Activated CD8-positive, alpha-beta memory T cell treated with anti-CD3 and anti-CD28 coated beads for 24 hours (primary cell): ENCODE measurements at regions not wholly inside any gene's neighbourhood (a gene's known extent, or its start where the extent isn't known, plus 50 kb on each side); places are given as distances from the start of the nearest gene placed in this dataset.

ENCODE experiments used
- DNase-seq: peaks from one replicate; pipeline ENCODE4 v3.0.0-alpha.2; 2020

- no peak for DNase-seq
These were observed 816.0 kb downstream of the SQOR start for GRCh38 chr15:46450810-46451182.

- DNase-seq: no peak
These were observed 817.5 kb downstream of the SQOR start for GRCh38 chr15:46452297-46452820.

- DNase-seq: no peak
These were observed 821.6 kb downstream of the SQOR start for GRCh38 chr15:46456456-46456855.

GRCh38 chr15:46460431-46461094 is 825.7 kb downstream of the SQOR start:
- DNase-seq: no peak

- DNase-seq: no peak
These were observed 826.6 kb downstream of the SQOR start for GRCh38 chr15:46461416-46461815.

- DNase-seq: no peak
These were observed 832.2 kb downstream of the SQOR start for GRCh38 chr15:46467041-46467440.

- no peak for DNase-seq
These were observed 836.3 kb downstream of the SQOR start for GRCh38 chr15:46471096-46471495.

GRCh38 chr15:46489276-46489675 is 854.4 kb downstream of the SQOR start:
- no peak for DNase-seq

- DNase-seq: no peak
These were observed 861.8 kb downstream of the SQOR start for GRCh38 chr15:46496491-46497115.

GRCh38 chr15:46502667-46503066 is 867.8 kb downstream of the SQOR start:
- no peak for DNase-seq

- no peak for DNase-seq
These were observed 883.6 kb downstream of the SQOR start for GRCh38 chr15:46518381-46518780.

- DNase-seq: no peak
These were observed 888.9 kb downstream of the SQOR start for GRCh38 chr15:46523701-46524100.

- DNase-seq: no peak
These were observed 891.3 kb downstream of the SQOR start for GRCh38 chr15:46525984-46526725.

- DNase-seq: no peak
These were observed 891.9 kb downstream of the SQOR start for GRCh38 chr15:46526726-46527110.

GRCh38 chr15:46543626-46544025 is 908.8 kb downstream of the SQOR start:
- no peak for DNase-seq

GRCh38 chr15:46548989-46549388 is 914.2 kb downstream of the SQOR start:
- no peak for DNase-seq

GRCh38 chr15:46552316-46552715 is 917.5 kb downstream of the SQOR start:
- DNase-seq: no peak

GRCh38 chr15:46555547-46555946 is 920.7 kb downstream of the SQOR start:
- DNase-seq: no peak

- DNase-seq: no peak
These were observed 921.2 kb downstream of the SQOR start for GRCh38 chr15:46556010-46556409.

GRCh38 chr15:46556559-46557379 is 921.9 kb downstream of the SQOR start:
- no peak for DNase-seq

GRCh38 chr15:46567968-46568367 is 933.1 kb downstream of the SQOR start:
- DNase-seq: no peak

- no peak for DNase-seq
These were observed 935.0 kb downstream of the SQOR start for GRCh38 chr15:46569781-46570180.
